ENCODE measurements at regions not wholly inside any gene's neighbourhood (a gene's known extent, or its start where the extent isn't known, plus 50 kb on each side); places are given as distances from the start of the nearest gene placed in this dataset.

- no peaks in the 10 kb centered on the region for H3K79me1 ChIP-seq (replicated peaks; ENCODE audit: low read length, poor library complexity, severe bottlenecking)
- H2AFZ ChIP-seq (ENCODE audit: low read depth, low read length): no peak overlapping the region
- no peaks in the 10 kb centered on the region for H3K27me3 ChIP-seq (ENCODE audit: control insufficient read depth in 1 of 2, insufficient read depth in 1 of 2, low read length in 2 of 2)
- H3K4me1 ChIP-seq (ENCODE audit: control insufficient read depth, insufficient read depth, low read depth, low read length): peaks cover 1% of the 10 kb centered on the region
- H3K4ac ChIP-seq (ENCODE audit: low read depth in 1 of 2, low read length in 2 of 2): no peak overlapping the region
- H2BK120ac ChIP-seq (ENCODE audit: low read depth, low read length): no peak overlapping the region
- H2AK5ac ChIP-seq (ENCODE audit: low read length, severe bottlenecking): no peak overlapping the region
- no peak overlapping the region for H4K8ac ChIP-seq (ENCODE audit: low read length)
- no peak overlapping the region for H2BK12ac ChIP-seq (ENCODE audit: low read length in 2 of 2)
- WGBS: no CpG with 5 or more reads among the region's 1 CpG
- peak overlapping the region in 1 of 2 experiments; percentile 59 for H3K4me3 ChIP-seq (ENCODE audit: insufficient read depth in 1 of 2, low read depth in 1 of 2, low read length in 2 of 2)
- H3K23ac ChIP-seq (ENCODE audit: low read length in 2 of 2): no peak overlapping the region
- H2BK5ac ChIP-seq (ENCODE audit: low read depth, low read length, poor library complexity, severe bottlenecking): no peak overlapping the region
- H3K14ac ChIP-seq (ENCODE audit: low read length in 2 of 2): no peak overlapping the region
- no peak overlapping the region for H2BK15ac ChIP-seq (ENCODE audit: low read depth, poor library complexity, severe bottlenecking)
- no peak overlapping the region for H3K18ac ChIP-seq (ENCODE audit: low read depth in 1 of 2, low read length in 2 of 2)
- no peak overlapping the region for H3K27ac ChIP-seq (ENCODE audit: low read length, poor library complexity, severe bottlenecking)
- H3K4me2 ChIP-seq (ENCODE audit: low read length, poor library complexity, severe bottlenecking): no peak overlapping the region
- H3K9ac ChIP-seq (ENCODE audit: low read length): peak overlapping the region; percentile 68
- peaks cover 4% of the 10 kb centered on the region for H3K9me3 ChIP-seq (ENCODE audit: control insufficient read depth, low read length)
- no peak overlapping the region for H4K91ac ChIP-seq (ENCODE audit: low read length)
- H3K36me3 ChIP-seq (ENCODE audit: control insufficient read depth in 1 of 2, insufficient read depth in 2 of 2, low read depth in 1 of 2, low read length in 2 of 2): no peaks in the 10 kb centered on the region
- no peak for DNase-seq
Measured at GRCh38 chr4:33924811-33925210, 2319.5 kb downstream of the ARAP2 start.

- H3K4ac ChIP-seq (ENCODE audit: low read depth in 1 of 2, low read length in 2 of 2): no peak overlapping the region
- H3K18ac ChIP-seq (ENCODE audit: low read depth in 1 of 2, low read length in 2 of 2): no peak overlapping the region
- no peak overlapping the region for H3K9ac ChIP-seq (ENCODE audit: low read length)
- no peak overlapping the region for H2BK12ac ChIP-seq (ENCODE audit: low read length in 2 of 2)
- 0% methylated on average over 1 of the region's 1 CpG for WGBS
- H3K27me3 ChIP-seq (ENCODE audit: control insufficient read depth in 1 of 2, insufficient read depth in 1 of 2, low read length in 2 of 2): no peaks in the 10 kb centered on the region
- no peak overlapping the region for H4K8ac ChIP-seq (ENCODE audit: low read length)
- no peak overlapping the region for H3K27ac ChIP-seq (ENCODE audit: low read length, poor library complexity, severe bottlenecking)
- no peak overlapping the region for H3K4me2 ChIP-seq (ENCODE audit: low read length, poor library complexity, severe bottlenecking)
- no peaks in the 10 kb centered on the region for H3K4me1 ChIP-seq (ENCODE audit: control insufficient read depth, insufficient read depth, low read depth, low read length)
- no peaks in the 10 kb centered on the region for H3K79me1 ChIP-seq (replicated peaks; ENCODE audit: low read length, poor library complexity, severe bottlenecking)
- H2BK15ac ChIP-seq (ENCODE audit: low read depth, poor library complexity, severe bottlenecking): no peak overlapping the region
- H2AFZ ChIP-seq (ENCODE audit: low read depth, low read length): no peak overlapping the region
- no peaks in the 10 kb centered on the region for H3K9me3 ChIP-seq (ENCODE audit: control insufficient read depth, low read length)
- no peaks in the 10 kb centered on the region for H3K36me3 ChIP-seq (ENCODE audit: control insufficient read depth in 1 of 2, insufficient read depth in 2 of 2, low read depth in 1 of 2, low read length in 2 of 2)
- H2AK5ac ChIP-seq (ENCODE audit: low read length, severe bottlenecking): no peak overlapping the region
- H3K23ac ChIP-seq (ENCODE audit: low read length in 2 of 2): no peak overlapping the region
- no peak overlapping the region for H4K91ac ChIP-seq (ENCODE audit: low read length)
- no peak overlapping the region for H3K4me3 ChIP-seq (ENCODE audit: insufficient read depth in 1 of 2, low read depth in 1 of 2, low read length in 2 of 2)
- H3K14ac ChIP-seq (ENCODE audit: low read length in 2 of 2): no peak overlapping the region
- H2BK5ac ChIP-seq (ENCODE audit: low read depth, low read length, poor library complexity, severe bottlenecking): no peak overlapping the region
- no peak overlapping the region for H2BK120ac ChIP-seq (ENCODE audit: low read depth, low read length)
- no peak for DNase-seq
Measured at GRCh38 chr4:33930497-33930896, 2313.8 kb downstream of the ARAP2 start.

DNA sequence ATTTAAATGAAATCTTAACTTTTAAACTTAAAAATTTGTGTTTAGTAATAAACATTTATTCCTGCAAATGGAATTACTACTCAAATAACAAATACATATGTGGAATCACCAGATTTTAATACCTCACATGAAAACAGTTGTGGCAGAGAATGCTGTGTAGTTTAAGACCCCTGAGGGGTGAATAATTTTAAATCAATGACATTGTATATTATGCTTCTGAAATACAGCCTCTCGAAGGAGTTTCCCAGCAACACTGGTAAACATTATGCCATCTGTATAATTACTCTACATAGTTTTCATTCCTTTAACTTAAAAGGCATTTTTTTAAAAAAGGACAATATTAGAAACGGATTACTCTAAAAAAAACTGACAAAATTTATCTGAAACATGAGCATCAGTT is 2313.3 kb downstream of the ARAP2 start:
- Histone ChIP-seq H4K8ac (ENCODE audit: low read length) (no peak overlapping the region), H3K4ac (ENCODE audit: low read depth in 1 of 2, low read length in 2 of 2) (no peak overlapping the region), H3K23ac (ENCODE audit: low read length in 2 of 2) (no peak overlapping the region), H3K9me3 (ENCODE audit: control insufficient read depth, low read length) (no peaks in the 10 kb centered on the region), H3K14ac (ENCODE audit: low read length in 2 of 2) (no peak overlapping the region), H3K79me1 (replicated peaks; ENCODE audit: low read length, poor library complexity, severe bottlenecking) (no peaks in the 10 kb centered on the region), H3K4me3 (ENCODE audit: insufficient read depth in 1 of 2, low read depth in 1 of 2, low read length in 2 of 2) (no peak overlapping the region), H3K4me1 (ENCODE audit: control insufficient read depth, insufficient read depth, low read depth, low read length) (no peaks in the 10 kb centered on the region), H2BK15ac (ENCODE audit: low read depth, poor library complexity, severe bottlenecking) (no peak overlapping the region), H2AFZ (ENCODE audit: low read depth, low read length) (no peak overlapping the region), H4K91ac (ENCODE audit: low read length) (no peak overlapping the region), H2BK5ac (ENCODE audit: low read depth, low read length, poor library complexity, severe bottlenecking) (no peak overlapping the region), H3K36me3 (ENCODE audit: control insufficient read depth in 1 of 2, insufficient read depth in 2 of 2, low read depth in 1 of 2, low read length in 2 of 2) (no peaks in the 10 kb centered on the region), H2BK120ac (ENCODE audit: low read depth, low read length) (no peak overlapping the region), H3K18ac (ENCODE audit: low read depth in 1 of 2, low read length in 2 of 2) (no peak overlapping the region), H3K27ac (ENCODE audit: low read length, poor library complexity, severe bottlenecking) (no peak overlapping the region), H2AK5ac (ENCODE audit: low read length, severe bottlenecking) (no peak overlapping the region), H2BK12ac (ENCODE audit: low read length in 2 of 2) (no peak overlapping the region), H3K4me2 (ENCODE audit: low read length, poor library complexity, severe bottlenecking) (no peak overlapping the region), H3K9ac (ENCODE audit: low read length) (no peak overlapping the region), H3K27me3 (ENCODE audit: control insufficient read depth in 1 of 2, insufficient read depth in 1 of 2, low read length in 2 of 2) (no peaks in the 10 kb centered on the region)
- no CpG with 5 or more reads among the region's 2 CpGs for WGBS
- DNase-seq: no peak

DNA sequence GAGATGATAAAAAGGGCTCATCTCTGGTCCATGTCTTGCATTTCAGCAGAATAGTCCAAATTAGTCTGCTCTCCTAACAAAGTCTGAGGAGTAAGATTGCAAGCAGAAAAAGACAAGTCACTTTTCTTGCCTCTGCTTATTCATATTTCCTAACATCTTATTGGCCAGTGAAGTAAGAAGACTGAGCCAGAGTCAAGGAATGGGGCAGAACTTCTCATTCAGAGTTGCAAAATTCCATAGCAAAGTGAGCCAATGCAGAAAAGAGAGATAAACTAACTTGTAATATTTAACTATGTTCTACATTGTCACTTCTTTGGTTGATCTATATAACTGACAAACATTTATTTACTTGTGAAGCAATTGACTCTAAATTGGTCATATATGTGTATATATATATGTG is 2304.0 kb downstream of the ARAP2 start:
- no peaks in the 10 kb centered on the region for H3K79me1 ChIP-seq (replicated peaks; ENCODE audit: low read length, poor library complexity, severe bottlenecking)
- no peak overlapping the region for H3K9ac ChIP-seq (ENCODE audit: low read length)
- H3K4me3 ChIP-seq (ENCODE audit: insufficient read depth in 1 of 2, low read depth in 1 of 2, low read length in 2 of 2): no peak overlapping the region
- H3K14ac ChIP-seq (ENCODE audit: low read length in 2 of 2): no peak overlapping the region
- no peak overlapping the region for H2AFZ ChIP-seq (ENCODE audit: low read depth, low read length)
- H2BK5ac ChIP-seq (ENCODE audit: low read depth, low read length, poor library complexity, severe bottlenecking): no peak overlapping the region
- H3K27me3 ChIP-seq (ENCODE audit: control insufficient read depth in 1 of 2, insufficient read depth in 1 of 2, low read length in 2 of 2): no peaks in the 10 kb centered on the region
- H3K36me3 ChIP-seq (ENCODE audit: control insufficient read depth in 1 of 2, insufficient read depth in 2 of 2, low read depth in 1 of 2, low read length in 2 of 2): no peaks in the 10 kb centered on the region
- H3K4me2 ChIP-seq (ENCODE audit: low read length, poor library complexity, severe bottlenecking): no peak overlapping the region
- DNase-seq: no peak
- no peak overlapping the region for H3K23ac ChIP-seq (ENCODE audit: low read length in 2 of 2)
- no peaks in the 10 kb centered on the region for H3K9me3 ChIP-seq (ENCODE audit: control insufficient read depth, low read length)
- H2BK15ac ChIP-seq (ENCODE audit: low read depth, poor library complexity, severe bottlenecking): no peak overlapping the region
- H3K27ac ChIP-seq (ENCODE audit: low read length, poor library complexity, severe bottlenecking): no peak overlapping the region
- H2AK5ac ChIP-seq (ENCODE audit: low read length, severe bottlenecking): no peak overlapping the region
- no peak overlapping the region for H4K91ac ChIP-seq (ENCODE audit: low read length)
- no peak overlapping the region for H4K8ac ChIP-seq (ENCODE audit: low read length)
- no peaks in the 10 kb centered on the region for H3K4me1 ChIP-seq (ENCODE audit: control insufficient read depth, insufficient read depth, low read depth, low read length)
- no peak overlapping the region for H3K4ac ChIP-seq (ENCODE audit: low read depth in 1 of 2, low read length in 2 of 2)
- H2BK12ac ChIP-seq (ENCODE audit: low read length in 2 of 2): no peak overlapping the region
- no peak overlapping the region for H2BK120ac ChIP-seq (ENCODE audit: low read depth, low read length)
- H3K18ac ChIP-seq (ENCODE audit: low read depth in 1 of 2, low read length in 2 of 2): no peak overlapping the region
